ENCODE measurements at regions not wholly inside any gene's neighbourhood (a gene's known extent, or its start where the extent isn't known, plus 50 kb on each side); places are given as distances from the start of the nearest gene placed in this dataset.

DNA sequence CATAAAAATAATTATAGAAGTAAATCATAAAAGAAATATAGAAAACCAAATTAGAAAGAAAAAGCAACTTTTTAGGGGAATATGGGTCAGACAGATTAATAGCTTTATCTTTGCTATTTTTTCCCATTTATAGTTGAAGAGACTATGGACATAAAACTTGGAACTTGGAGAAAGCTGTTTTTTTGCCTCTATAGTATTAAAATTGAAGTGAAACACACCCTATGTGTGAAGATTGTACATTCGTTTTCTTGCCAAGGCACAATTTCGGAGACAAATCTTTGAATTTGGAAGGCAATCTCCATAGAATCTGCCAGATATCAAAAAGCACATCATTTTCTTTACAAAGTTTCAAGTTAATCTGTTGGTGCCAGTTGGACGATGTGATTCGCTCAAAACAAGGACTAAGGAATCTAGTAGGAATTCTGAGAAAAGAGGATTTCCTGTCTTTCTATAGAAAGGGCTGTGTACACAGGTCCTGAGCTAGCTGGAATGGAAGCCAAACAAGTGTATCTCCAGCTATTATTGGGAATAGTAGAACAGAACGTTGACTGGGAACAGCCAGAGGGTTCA, 156.3 kb downstream of the SLC7A11 start:
- DNase-seq (ENCODE audit: low read depth in 3 of 3) = no peak

DNA sequence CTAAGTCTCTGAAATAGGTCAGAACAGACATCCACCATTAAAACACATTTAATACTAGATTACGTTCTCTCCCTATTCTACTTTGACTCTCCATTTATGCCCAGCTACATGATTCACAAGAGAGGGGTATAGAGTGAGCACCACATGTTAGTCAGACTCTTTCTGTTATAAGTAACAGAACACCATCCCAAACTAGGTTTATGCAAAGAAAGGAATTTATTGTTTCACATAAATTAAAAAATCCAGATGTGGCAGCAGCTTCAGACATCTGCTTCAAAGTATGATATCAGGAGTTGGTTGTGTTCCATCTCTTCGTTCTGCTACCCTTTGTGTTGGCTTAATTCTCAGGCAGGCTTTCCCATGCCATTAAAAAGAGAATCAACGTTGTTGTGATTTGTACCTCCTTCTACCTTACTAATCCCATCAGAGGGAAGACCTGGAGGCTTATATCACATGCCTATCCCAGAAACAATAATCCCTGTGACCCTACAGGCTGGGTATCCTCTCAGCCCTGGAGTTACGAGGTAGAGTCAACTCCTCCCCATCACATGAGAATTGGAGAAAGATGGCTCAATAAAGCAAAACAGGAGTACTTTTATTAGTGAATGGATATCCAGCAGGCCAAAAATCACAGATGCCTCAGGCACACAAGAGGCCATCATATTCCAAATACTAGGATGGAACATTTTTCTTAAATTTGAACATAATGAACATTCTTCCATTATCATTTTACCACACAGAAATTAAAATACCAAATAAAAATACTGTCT, 163.2 kb downstream of the SLC7A11 start:
- no peak for DNase-seq (ENCODE audit: low read depth in 3 of 3)

DNA sequence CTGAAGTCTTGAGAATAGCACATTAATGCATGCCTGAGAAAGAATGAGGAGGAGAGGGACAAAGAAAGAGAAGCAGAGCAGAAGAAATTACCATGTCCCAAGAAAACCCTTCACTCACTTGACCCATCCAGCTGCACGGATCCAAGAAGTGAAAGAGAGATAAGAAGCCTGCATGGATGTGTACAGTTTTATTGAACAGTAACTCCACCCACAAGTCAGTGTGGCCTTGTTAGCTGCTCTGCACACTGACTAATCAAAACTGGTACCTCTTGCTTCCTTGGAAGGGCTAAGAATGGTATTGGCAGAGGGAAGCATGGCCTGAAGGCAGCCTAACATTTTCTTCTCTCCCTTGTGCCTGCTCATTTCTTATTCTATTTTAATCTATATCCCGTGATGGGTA, 163.9 kb downstream of the SLC7A11 start:
- no peak for DNase-seq (ENCODE audit: low read depth in 3 of 3)

DNA sequence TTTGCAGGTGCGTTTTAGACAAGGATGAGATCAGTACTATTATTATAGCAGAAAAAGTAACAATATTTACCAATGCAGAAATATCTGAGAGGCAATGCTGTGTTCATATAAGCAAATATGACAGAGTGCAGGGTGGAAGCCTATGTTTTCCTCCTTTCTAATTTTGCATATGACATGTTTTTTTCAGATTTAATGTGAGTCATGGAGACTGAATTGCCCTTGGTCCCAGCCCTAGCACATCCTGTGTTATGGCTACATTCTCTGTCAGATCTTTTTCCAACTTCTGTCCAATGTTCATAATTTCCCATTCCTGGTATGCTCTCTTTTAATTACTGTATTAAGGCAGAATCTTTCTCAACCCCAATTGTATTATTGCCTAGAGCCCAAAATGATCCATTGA, 165.6 kb downstream of the SLC7A11 start:
- no peak for DNase-seq (ENCODE audit: low read depth in 3 of 3)

DNA sequence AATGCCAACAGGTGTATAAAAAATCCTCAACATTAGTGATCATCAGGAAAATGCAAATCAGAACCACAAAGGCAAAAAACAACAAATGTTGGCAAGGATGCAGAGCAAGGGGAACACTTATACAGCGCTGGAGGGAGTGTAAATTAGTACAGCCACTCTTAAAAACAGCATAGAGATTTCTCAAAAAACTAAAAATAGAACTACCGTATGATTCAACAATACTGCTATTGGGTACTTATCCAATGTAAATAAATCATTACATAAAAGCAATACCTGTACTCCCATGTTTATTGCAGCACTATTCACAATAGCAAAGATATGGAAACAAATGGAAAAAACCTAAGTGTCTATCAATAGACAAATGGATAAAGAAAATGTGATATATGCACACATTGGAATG, 171.3 kb downstream of the SLC7A11 start:
- no peak for DNase-seq (ENCODE audit: low read depth in 3 of 3)

DNA sequence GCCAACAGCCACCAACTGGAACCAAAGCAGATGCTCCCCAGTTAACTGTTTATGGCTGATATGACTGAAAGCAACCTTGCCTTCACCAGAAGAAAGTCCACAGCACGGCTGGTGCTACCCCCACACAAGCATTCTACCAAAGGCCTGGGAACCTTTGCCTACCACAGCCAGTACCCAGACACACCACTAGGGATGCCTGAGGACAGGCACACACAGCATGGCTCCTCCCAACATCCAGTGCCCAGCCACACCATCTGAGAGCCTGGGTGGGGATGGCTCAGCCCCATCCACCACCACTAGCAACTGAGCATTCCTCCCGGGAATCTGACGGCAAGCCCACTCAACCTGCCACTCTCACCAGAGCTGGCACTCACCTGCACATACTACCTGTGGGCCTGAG, 178.6 kb downstream of the SLC7A11 start:
- DNase-seq (ENCODE audit: low read depth in 3 of 3) = no peak

DNA sequence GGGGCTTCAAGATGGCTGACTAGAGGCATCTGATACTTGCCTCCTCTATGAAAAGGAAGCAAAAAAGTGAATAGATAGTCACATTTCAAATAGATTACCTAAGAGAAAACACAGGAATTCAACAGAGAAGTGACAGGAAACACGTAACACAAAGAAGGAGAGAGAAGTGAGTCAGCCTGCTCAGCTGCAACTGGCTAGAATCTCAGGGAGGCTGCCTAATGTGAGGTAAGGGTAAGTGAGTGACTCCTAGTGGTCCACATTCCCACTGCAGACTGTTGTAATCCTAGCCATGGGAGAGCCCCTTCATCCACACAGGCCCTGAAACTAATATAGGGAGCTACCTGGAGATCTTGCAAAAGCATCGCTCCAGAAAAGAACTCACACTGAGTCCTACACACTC, 179.2 kb downstream of the SLC7A11 start:
- no peak for DNase-seq (ENCODE audit: low read depth in 3 of 3)

DNA sequence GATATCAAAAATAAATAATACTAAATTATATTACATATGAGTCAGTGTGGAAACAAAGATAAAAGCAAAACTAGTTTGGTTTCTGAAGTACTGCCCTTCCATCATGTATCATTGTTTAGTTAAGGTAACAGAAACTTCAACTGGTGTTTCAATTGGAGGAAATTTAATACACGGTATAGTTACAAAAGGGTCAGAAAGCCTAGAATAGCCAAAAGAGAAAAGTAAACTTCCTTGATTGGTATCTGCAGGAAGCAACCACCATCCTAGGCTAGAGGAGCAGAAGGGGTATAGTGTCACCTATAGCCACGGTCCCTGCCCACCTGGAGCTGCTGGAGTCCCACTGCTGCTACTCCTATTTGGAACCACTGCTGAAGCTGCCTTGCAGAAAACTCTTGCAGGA, 185.6 kb downstream of the SLC7A11 start:
- no peak for DNase-seq (ENCODE audit: low read depth in 3 of 3)

DNA sequence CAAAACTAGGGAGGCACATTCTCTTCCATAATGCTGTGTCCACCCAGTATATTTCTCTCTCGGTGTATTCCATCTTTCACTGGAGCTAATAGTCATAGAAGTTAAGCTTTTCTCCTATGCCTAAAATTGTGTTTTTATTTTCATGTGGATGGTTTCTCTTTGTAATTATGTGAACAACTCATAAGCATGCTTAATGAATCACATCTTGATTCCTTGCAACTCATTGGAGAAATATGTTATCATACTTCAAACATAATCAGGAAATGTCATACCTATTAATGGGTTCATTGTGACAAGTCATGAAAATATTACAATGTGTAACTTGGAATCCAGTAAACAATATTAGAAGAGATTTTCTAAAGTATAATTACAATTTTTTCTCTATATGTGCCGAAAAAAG, 186.3 kb downstream of the SLC7A11 start:
- DNase-seq (ENCODE audit: low read depth in 3 of 3) = no peak

DNA sequence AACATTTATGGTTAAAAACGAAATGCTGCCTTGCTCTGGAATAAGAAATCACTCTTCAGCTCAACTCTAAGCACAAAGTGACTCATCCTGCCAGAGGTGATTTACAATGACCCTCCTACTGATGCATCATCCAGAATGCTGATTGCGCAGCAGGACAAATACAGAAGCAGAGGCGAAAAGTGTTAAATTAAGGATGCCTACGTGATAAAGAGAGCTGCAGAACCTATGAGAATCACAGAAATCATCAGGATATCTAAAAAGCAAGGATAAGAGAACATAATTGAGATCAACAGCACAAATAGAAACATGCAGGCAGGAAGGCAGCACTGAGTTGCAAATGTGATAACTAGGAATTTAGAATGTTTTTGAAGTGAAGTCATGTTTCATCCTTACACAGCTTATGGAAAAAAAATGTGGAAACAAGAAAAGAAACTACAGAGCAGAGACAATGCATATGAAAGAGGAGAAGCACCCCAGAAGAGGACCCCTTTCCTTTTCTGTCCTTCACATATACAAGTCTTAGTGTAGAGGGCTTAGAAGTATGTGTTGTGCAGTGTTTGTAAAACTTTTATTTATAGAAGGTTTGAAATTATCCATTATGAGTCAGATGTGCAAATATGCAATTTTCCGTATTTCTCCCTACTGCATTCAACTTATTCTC, 188.4 kb downstream of the SLC7A11 start:
- no peak for DNase-seq (ENCODE audit: low read depth in 3 of 3)

DNA sequence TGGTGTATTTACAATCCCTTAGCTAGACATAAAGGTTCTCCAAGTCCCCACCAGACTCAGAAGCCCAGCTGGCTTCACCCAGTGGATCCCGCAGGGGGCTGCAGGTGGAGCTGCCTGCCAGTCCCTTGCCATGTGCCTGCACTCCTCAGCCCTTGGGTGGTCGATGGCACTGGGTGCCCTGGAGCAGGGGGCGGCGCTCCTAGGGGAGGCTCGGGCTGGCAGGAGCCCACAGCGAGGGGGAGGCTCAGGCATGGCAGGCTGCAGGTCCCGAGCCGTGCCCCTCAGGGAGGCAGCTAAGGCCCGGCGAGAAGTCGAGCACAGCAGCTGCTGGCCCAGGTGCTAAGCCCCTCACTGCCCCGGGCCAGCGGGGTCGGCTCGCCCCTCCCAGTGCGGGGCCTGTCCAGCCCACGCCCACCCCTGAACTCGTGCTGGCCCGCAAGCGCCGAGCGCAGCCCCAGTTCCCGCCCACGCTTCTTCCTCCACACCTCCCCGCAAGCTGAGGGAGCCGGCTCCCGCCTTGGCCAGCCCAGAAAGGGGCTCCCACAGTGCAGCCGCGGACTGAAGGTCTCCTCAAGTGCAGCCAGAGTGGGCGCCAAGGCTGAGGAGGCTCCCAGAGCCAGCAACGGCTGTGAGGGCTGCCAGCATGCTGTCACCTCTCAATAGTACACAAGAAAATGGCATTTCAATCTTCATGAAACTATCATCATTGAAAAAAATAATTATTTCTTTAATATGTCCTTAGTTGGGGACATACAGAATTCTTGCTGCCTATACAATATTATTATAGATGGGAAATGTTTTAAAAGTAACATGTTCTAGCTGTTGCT, 189.1 kb downstream of the SLC7A11 start:
- DNase-seq (ENCODE audit: low read depth in 3 of 3) = no peak

DNA sequence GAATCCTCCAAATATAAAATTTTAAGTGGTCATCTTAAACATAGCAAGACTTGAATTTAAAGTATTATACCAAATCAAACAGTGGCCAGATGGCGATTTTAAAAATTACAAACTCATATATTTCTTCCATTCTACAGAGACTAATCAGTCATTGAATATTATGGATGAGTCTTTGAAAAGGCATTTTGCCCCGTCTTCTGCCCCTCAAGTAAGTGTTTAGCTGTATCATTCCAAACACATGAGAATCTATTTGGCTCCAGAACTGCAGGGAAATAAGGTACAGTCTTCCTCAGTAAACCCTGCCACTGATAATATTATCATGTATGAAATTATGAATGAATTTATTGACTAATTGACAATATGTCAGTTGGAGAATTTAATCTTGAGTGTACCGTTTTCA, 191.0 kb downstream of the SLC7A11 start:
- DNase-seq (ENCODE audit: low read depth in 3 of 3) = no peak

DNA sequence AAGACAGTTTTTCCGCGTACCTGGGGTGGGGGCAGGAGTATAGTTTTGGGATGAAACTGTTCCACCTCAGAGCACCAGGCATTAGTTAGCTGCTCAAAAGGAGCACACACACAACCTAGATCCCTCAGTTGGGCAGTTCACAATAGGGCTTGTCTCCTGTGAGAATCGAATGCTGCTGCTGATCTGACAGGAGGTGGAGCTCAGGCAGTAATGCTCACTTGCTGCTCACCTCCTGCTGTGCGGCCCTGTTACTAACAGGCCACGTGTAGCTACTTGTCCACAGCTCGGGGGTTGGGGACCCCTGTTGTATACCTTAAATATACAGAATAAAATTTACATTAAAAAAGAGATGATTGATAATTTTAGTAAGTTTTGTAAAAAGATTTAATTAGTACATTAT, 191.5 kb downstream of the SLC7A11 start:
- no peak for DNase-seq (ENCODE audit: low read depth in 3 of 3)

DNA sequence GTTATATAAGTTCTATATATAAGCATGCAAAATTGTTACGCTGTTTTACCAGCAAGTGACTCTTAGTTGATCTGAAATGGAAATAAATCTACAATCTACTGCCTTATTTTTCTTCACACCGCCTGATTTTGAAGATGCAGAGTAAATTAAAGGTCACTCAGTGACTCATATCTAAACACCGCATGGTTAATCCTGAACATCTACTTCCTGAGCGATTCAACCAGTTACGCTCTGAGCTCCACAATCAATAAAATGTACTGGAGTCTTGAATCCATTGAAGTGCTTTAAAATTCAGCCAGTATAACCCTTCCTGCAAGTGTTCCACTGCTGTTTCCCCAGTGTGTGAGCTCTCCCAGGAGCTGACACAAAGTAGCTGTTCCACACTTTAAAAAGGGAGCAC, 192.8 kb downstream of the SLC7A11 start:
- DNase-seq (ENCODE audit: low read depth in 3 of 3) = no peak

DNA sequence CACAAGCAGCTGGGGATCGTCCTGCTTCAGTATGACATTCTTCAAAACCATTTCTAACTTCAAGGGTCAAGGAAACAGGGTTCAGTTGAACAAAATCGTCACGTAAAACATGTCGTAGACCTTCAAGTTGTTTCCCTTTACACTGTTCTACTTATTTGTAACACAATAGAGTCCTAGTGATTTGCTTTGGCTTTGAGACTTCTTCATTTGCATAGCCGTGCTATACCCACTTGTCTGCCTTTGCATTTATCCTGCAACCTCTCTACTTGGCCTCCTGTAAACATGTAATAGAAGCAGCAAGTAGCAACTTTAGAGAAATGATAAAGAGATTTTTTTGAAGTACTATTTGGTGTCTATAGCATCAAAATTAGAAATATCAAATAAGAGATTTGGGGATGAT, 194.9 kb downstream of the SLC7A11 start:
- no peak for DNase-seq (ENCODE audit: low read depth in 3 of 3)

DNA sequence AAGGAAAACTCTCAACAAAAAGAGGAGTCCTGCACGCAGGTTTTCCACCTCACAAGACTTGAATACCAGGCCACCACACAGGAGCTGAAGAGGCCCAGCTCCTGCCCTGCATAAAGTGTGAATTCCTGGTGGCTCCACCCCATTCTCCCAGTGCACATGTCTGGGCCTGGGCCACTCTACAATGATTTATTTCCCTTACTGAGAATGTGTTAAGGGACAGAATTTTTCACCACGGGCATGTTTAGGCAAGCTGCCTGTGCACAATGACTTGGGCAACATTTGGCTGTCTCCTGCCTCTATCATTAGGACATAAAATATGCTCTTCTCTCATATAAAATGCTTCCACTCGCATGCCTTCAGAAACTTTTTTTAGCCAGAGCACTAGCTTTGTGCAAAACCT, 197.1 kb downstream of the SLC7A11 start:
- no peak for DNase-seq (ENCODE audit: low read depth in 3 of 3)

DNA sequence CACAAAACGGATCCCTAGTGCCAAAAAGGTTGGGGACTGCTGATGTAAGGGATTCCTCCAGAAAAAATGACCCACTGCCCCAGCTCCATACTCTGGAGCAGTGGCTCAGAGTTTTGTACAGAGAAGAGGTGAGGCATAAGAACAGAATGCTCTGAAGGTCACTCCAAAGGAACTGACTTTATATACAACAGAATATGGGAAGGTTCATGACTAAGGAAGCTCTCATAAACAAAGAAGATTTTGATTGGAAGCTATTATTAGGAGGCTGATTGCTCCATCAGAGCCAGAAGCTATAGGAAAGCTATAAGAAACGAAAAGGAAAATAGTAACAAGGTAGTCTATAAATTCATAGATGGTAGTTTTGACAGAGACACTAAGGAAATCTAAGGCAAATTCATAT, 203.1 kb downstream of the SLC7A11 start:
- DNase-seq (ENCODE audit: low read depth in 3 of 3) = no peak

DNA sequence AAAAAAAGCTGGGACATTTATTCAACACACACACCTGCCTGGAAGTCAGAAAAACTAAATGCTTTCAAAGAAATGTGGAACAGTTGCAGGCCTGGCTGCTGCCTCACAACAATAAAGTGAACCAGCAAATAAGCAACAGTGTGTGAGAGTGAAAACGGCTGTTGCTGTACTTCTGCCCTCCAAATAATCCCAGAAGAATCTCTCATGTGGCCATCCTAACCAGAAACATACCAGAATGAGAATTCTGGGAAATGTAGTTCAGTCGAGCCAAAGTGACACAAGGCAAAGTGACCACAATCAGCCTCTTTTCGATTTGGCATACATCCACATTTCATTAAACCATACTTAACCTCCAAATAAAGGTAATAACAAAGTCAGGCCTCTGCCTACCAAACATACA, 204.5 kb downstream of the SLC7A11 start:
- no peak for DNase-seq (ENCODE audit: low read depth in 3 of 3)

DNA sequence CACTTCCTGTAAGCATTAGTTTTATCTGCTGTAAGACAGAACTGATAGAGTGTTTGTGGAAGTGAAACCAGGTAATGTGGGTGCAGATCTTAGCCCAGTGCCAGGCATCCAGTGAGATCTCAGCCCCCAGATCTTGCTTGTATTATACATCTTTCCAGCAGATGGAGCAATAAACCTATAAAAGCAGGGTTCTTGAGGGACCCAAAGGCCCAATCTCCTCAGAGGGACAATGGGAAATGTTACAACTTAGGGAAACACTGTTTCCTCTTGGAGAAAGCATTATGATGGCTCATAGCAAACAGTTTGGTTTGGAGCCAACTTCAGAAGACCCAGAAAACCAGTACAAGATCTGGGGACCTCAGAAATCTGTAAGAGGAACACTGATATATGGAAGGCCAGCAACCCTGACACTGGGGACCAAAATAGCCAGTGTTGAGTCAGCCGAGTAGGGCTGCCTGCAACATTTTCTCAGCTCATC, 206.3 kb downstream of the SLC7A11 start:
- no peak for DNase-seq (ENCODE audit: low read depth in 3 of 3)

DNA sequence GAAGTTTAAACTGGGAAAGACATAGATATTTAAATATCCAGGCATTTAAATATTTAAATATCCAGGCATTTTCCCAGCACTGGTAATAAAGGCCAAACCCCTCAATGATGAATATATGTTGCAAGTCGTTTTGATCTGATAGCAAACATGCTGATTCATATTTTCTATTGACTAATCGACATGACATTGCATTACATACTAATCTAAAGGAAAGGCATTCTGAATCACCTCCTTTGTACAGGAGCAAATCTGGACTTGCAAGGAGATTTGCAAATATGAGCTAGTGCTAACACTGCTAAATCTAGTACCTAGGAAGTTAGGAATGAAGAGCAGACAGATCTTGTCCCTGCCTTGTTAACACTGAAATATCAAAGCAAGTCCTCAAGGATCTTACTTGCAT, 207.3 kb downstream of the SLC7A11 start:
- no peak for DNase-seq (ENCODE audit: low read depth in 3 of 3)

DNA sequence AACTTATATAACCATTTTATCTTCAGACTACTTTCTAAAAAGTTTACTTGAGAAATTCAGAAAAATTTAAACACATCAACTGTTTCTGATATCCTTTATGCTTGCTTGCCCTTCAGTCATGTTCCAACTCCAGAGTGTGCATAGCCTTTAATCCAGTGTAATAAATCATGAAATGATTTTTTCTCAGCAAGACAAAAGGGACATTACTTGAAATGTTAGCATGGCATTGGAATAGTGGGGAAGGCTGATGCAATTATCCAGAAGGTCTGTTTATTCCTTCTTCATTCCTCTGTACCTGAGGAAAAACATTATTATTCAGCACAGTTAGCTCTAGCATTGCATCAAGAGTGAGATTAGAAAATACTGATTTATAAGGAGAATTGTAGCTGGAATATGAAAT, 209.9 kb downstream of the SLC7A11 start:
- no peak for DNase-seq (ENCODE audit: low read depth in 3 of 3)

DNA sequence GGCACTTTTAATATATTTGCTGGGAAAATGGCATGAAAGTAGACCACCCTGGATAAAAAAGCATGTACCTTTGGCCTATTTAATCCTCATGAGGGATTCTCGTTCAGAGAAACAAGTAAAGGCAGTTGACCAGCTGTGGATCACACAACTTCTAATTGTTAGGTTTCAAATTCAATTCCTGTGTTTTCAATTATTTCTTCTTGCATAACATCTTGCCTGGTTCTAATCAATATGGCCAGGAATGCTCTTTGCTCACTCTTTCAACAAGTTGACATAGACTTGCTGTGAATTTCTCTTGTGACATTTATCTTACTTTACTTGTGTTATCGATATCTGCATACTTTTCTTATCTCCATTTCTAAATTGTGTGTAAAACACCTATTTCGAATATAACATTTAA, 211.8 kb downstream of the SLC7A11 start:
- no peak for DNase-seq (ENCODE audit: low read depth in 3 of 3)
